OCI-LY3 (cell line): ENCODE measurements at regions not wholly inside any gene's neighbourhood (a gene's known extent, or its start where the extent isn't known, plus 50 kb on each side); places are given as distances from the start of the nearest gene placed in this dataset.
"Not testable (repeated sequence)": the region's sequence is repeated elsewhere in the genome, so short reads cannot be mapped to it uniquely, and the experiment has no call there.

Experiments
- H2AFZ ChIP-seq: fragments of 200-600, 300-600 bp; shearing (Covaris generic); 2 replicates; pipeline ENCODE4 v1.6.0; 2014; ENCODE audit warnings: antibody characterized with exemption, low read depth, low read length
- H3K27ac ChIP-seq: fragments of 200-600, 300-600 bp; sonication (generic); 2 replicates; pipeline ENCODE4 v1.5.1; 2014; ENCODE audit warnings: mild to moderate bottlenecking, low read length, moderate library complexity, mixed read lengths
- H3K27me3 ChIP-seq: fragments of 200-600, 300-600 bp; sonication (generic); 2 replicates; pipeline ENCODE4 v1.6.1; 2014; ENCODE audit warnings: low read depth, low read length, mixed read lengths
- H3K36me3 ChIP-seq: fragments of 200-600, 300-600 bp; sonication (generic); replicated peaks from 2 replicates; pipeline ENCODE3; 2014; ENCODE audit warnings: low read depth, low read length, mixed read lengths
- H3K4me1 ChIP-seq: fragments of 300-600, 200-600 bp; sonication (generic); 2 replicates; pipeline ENCODE4 v1.6.1; 2014; ENCODE audit warnings: low read length, mixed read lengths
- H3K4me2 ChIP-seq: fragments of 200-600, 300-600 bp; sonication (generic); 2 replicates; pipeline ENCODE4 v1.6.1; 2014; ENCODE audit warnings: low read length, mixed read lengths
- H3K4me3 ChIP-seq: fragments of 300-600, 200-600 bp; sonication (generic); 2 replicates; pipeline ENCODE4 v1.5.1; 2014; ENCODE audit warnings: antibody characterized with exemption, mild to moderate bottlenecking, low read length, moderate library complexity
- H3K79me2 ChIP-seq: fragments of 300-600, 200-600 bp; shearing (Covaris generic); 2 replicates; pipeline ENCODE4 v1.6.1; 2014; ENCODE audit warnings: mild to moderate bottlenecking, low read length, mixed read lengths
- H3K9ac ChIP-seq: fragments of 300-600, 200-600 bp; shearing (Covaris generic); 2 replicates; pipeline ENCODE4 v1.6.0; 2014; ENCODE audit warnings: mild to moderate bottlenecking, low read length, moderate library complexity
- H3K9me3 ChIP-seq: fragments of 200-600, 300-600 bp; shearing (Covaris generic); 2 replicates; pipeline ENCODE4 v1.6.1; 2014; ENCODE audit warnings: low read length, mixed read lengths; ENCODE audit not compliant: insufficient read depth
- H4K20me1 ChIP-seq: fragments of 200-600, 300-600 bp; sonication (generic); 2 replicates; pipeline ENCODE4 v1.6.1; 2016; ENCODE audit warnings: low read length, mixed read lengths; ENCODE audit not compliant: insufficient read depth
- EZH2phosphoT487 ChIP-seq: fragments of 200-600 bp; shearing (Covaris generic); IDR thresholded peaks from 2 replicates; pipeline ENCODE4 v1.6.1; 2018; ENCODE audit warnings: antibody characterized with exemption, mixed run types, low read depth
- TF ChIP-seq, protein P1 (sequence below): fragments of 200-600, 300-600 bp; sonication (generic); IDR thresholded peaks from 2 replicates; pipeline ENCODE4 v1.5.1; 2014; ENCODE audit warnings: antibody characterized with exemption, low read length, low read depth

DNA sequence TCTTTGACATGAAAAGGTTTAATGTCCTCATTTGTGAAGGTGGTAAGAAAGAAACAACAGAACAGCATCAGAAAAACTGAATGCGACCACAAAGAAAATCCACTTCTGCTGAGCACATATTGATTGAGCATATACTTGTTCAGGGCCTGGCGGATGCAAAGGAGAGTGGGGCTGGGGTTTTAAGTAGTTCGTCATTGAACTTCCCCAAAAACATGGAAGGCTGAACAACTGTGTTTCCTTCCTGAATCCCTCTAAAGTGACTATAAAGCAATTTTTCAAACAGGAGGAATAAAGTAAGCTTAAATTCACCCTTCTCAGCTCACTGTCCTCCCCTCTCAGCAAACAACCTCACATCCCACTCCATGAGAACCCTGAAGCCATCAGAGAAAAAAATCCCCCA lies 262.9 kb downstream of the AGTPBP1 start:
- Histone ChIP-seq H3K36me3 (no peaks in the 10 kb centered on the region), H3K9ac (no peak overlapping the region), H3K27ac (no peak overlapping the region), H2AFZ (no peak overlapping the region), H3K79me2 (no peaks in the 10 kb centered on the region), H3K27me3 (peaks cover 15% of the 10 kb centered on the region), H4K20me1 (no peaks in the 10 kb centered on the region), H3K4me2 (no peak overlapping the region), H3K4me3 (no peak overlapping the region), H3K9me3 (no peaks in the 10 kb centered on the region), H3K4me1 (no peaks in the 10 kb centered on the region)
- TF ChIP-seq, protein P1, sequence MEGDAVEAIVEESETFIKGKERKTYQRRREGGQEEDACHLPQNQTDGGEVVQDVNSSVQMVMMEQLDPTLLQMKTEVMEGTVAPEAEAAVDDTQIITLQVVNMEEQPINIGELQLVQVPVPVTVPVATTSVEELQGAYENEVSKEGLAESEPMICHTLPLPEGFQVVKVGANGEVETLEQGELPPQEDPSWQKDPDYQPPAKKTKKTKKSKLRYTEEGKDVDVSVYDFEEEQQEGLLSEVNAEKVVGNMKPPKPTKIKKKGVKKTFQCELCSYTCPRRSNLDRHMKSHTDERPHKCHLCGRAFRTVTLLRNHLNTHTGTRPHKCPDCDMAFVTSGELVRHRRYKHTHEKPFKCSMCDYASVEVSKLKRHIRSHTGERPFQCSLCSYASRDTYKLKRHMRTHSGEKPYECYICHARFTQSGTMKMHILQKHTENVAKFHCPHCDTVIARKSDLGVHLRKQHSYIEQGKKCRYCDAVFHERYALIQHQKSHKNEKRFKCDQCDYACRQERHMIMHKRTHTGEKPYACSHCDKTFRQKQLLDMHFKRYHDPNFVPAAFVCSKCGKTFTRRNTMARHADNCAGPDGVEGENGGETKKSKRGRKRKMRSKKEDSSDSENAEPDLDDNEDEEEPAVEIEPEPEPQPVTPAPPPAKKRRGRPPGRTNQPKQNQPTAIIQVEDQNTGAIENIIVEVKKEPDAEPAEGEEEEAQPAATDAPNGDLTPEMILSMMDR = no peak
- no peak for TF ChIP-seq EZH2phosphoT487

DNA sequence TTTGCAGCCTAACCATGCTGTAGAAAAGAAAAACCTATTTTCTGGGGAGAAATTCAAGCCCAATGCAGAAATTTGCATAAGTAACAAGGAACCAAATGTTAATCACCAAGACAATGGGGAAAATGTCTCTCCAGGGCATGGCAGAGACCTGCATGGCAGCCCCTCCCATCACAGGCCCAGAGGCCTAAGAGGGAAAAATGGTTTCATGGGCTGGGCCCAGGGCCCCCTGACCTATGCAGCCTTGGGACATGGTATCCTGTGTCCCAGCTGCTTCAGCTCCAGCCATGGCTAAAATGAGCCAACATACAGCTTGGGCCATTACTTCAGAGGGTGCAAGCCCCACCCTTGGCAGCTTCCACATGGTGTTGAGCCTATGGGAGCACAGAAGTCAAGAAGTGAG lies 266.9 kb downstream of the AGTPBP1 start:
- H3K4me1 ChIP-seq, H3K4me3 ChIP-seq, H4K20me1 ChIP-seq, H2AFZ ChIP-seq, H3K4me2 ChIP-seq, H3K9ac ChIP-seq, H3K36me3 ChIP-seq, H3K27ac ChIP-seq, H3K27me3 ChIP-seq, H3K9me3 ChIP-seq, H3K79me2 ChIP-seq: not testable (repeated sequence)

DNA sequence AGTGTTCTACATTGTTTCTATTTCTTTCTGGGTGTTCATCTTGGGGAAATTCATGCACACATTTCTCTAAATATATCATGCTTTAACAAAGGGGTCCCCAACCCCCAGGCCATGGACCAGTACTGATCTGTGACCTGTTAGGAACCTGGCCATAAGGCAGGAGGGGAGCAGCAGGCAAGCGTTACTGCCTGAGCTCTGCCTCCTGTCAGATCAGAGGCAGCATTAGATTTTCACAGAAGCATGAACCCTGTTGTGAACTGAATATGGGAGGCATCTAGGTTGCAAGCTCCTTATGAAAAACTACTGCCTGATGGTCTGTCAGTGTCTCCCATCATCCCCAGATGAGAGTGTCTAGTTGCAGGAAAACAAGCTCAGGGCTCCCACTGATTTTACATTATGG lies 270.0 kb downstream of the AGTPBP1 start:
- no peaks in the 10 kb centered on the region for H3K79me2 ChIP-seq
- no peak overlapping the region for H3K4me2 ChIP-seq
- H4K20me1 ChIP-seq = no peaks in the 10 kb centered on the region
- TF ChIP-seq EZH2phosphoT487 = no peak
- TF ChIP-seq, protein P1 = no peak
- H3K4me3 ChIP-seq = no peak overlapping the region
- no peak overlapping the region for H3K9ac ChIP-seq
- H2AFZ ChIP-seq = no peak overlapping the region
- H3K9me3 ChIP-seq = no peaks in the 10 kb centered on the region
- H3K27ac ChIP-seq = no peak overlapping the region
- H3K36me3 ChIP-seq = no peaks in the 10 kb centered on the region
- H3K4me1 ChIP-seq = no peaks in the 10 kb centered on the region
- no peaks in the 10 kb centered on the region for H3K27me3 ChIP-seq

DNA sequence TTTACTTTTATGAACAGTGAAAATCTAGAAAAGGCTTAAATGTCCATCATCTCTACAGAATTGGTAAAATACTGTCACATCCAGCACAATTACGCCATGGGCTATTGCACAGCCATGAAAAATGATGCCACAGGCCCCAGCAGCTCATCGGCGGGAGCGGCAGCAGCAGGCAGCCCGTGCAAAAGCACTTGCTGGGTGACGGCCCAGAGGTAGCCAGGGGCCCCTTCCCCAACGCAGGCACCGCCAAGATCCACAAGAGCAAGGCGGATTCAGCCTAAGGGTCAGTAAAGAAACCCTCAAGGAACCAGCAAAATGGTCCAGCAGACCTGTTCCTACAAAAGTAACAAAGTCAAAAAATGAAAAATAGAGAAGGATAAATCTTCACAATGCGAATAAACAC lies 272.7 kb downstream of the AGTPBP1 start:
- Histone ChIP-seq H4K20me1 (no peaks in the 10 kb centered on the region), H2AFZ (no peak overlapping the region), H3K4me1 (no peaks in the 10 kb centered on the region), H3K27ac (no peak overlapping the region), H3K9me3 (no peaks in the 10 kb centered on the region), H3K79me2 (no peaks in the 10 kb centered on the region), H3K27me3 (no peaks in the 10 kb centered on the region), H3K9ac (no peak overlapping the region), H3K4me3 (no peak overlapping the region), H3K36me3 (no peaks in the 10 kb centered on the region), H3K4me2 (no peak overlapping the region)
- TF ChIP-seq, protein P1 = no peak
- TF ChIP-seq EZH2phosphoT487 = no peak

DNA sequence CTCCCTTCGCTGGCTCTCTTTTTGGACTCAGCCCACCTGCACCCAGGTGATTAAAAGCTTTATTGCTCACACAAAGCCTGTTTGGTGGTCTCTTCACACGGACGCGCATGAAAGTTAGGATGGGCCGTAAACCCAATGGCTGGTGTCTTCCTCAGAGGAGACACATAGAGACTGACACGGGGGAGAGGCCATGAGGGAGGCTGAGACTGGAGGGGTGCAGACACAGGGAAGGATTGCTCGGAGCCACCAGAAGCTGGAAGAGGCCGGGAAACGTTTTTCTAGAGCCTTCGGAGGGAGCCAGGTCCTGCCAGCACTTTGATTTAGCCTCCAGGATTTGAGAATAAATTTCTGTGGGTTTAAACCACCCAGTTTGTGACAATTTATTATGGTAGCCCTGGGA lies 274.9 kb downstream of the AGTPBP1 start:
- H3K27me3 ChIP-seq = no peaks in the 10 kb centered on the region
- no peak overlapping the region for H3K27ac ChIP-seq
- H3K9me3 ChIP-seq = no peaks in the 10 kb centered on the region
- H3K36me3 ChIP-seq = no peaks in the 10 kb centered on the region
- no peak overlapping the region for H3K4me2 ChIP-seq
- H3K9ac ChIP-seq = no peak overlapping the region
- H3K4me3 ChIP-seq = no peak overlapping the region
- H3K4me1 ChIP-seq = no peaks in the 10 kb centered on the region
- TF ChIP-seq, protein P1 = no peak
- no peak for TF ChIP-seq EZH2phosphoT487
- H2AFZ ChIP-seq = no peak overlapping the region
- H4K20me1 ChIP-seq = no peaks in the 10 kb centered on the region
- H3K79me2 ChIP-seq = no peaks in the 10 kb centered on the region

DNA sequence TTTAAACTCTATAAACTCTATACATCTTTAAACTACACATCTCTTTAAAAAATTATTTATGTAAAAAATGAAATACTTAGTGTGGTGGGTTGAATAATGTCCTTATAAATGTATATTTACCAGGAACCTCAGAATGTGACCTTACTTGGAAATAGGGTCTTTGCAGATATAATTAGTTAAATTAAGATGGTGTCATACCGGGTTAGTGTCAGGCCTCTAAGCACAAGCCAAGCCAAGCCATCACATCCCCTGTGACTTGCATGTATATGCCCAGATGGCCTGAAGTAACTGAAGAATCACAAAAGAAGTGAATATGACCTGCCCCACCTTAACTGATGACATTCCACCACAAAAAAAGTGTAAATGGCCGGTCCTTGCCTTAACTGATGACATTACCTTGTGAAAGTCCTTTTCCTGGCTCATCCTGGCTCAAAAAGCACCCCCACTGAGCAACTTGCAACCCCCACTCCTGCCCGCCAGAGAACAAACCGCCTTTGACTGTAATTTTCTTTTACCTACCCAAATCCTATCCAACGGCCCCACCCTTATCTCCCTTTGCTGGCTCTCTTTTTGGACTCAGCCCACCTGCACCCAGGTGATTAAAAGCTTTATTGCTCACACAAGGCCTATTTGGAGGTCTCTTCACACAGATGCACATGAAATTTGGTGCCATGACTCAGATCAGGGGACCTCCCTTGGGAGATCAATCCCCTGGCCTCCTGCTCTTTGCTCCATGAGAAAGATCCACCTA lies 283.5 kb downstream of the AGTPBP1 start:
- not testable (repeated sequence) for H4K20me1 ChIP-seq, H3K79me2 ChIP-seq, H3K9ac ChIP-seq, H3K9me3 ChIP-seq, H3K4me3 ChIP-seq, H3K36me3 ChIP-seq, H3K4me2 ChIP-seq, H3K27me3 ChIP-seq, H2AFZ ChIP-seq, H3K27ac ChIP-seq, H3K4me1 ChIP-seq
